ENCODE measurements at regions not wholly inside any gene's neighbourhood (a gene's known extent, or its start where the extent isn't known, plus 50 kb on each side); places are given as distances from the start of the nearest gene placed in this dataset.

- TF ChIP-seq POLR2AphosphoS5 (IDR thresholded peaks at IDR 0.05; ENCODE audit: low read depth) (no peak), EZH2 (IDR thresholded peaks at IDR 0.05; ENCODE audit: low read depth, unreplicated experiment) (no peak), CREB1 (CRISPR knock-in tag; IDR thresholded peaks at IDR 0.05; ENCODE audit: low read depth) (no peak), REST (IDR thresholded peaks at IDR 0.05; ENCODE audit: unreplicated experiment) (no peak)
These were observed 858.7 kb downstream of the TYW1 start (continued) for GRCh38 chr7:67855322-67855721.

GRCh38 chr7:67856046-67856445 lies 859.4 kb downstream of the TYW1 start:
- TF ChIP-seq STAT1 (IDR thresholded peaks at IDR 0.05; ENCODE audit: unreplicated experiment): no peak
- no peak for TF ChIP-seq CREB1 (CRISPR knock-in tag; IDR thresholded peaks at IDR 0.05; ENCODE audit: low read depth)
- no peak for TF ChIP-seq NANOG (IDR thresholded peaks at IDR 0.05; ENCODE audit: borderline replicate concordance)
- no peak for TF ChIP-seq ETS1 (IDR thresholded peaks at IDR 0.05)
- no peak for TF ChIP-seq ZNF331 (CRISPR knock-in tag; IDR thresholded peaks at IDR 0.05; ENCODE audit: low read depth)
- no peak for TF ChIP-seq REST (IDR thresholded peaks at IDR 0.05; ENCODE audit: unreplicated experiment)
- TF ChIP-seq POLR2AphosphoS5 (IDR thresholded peaks at IDR 0.05; ENCODE audit: low read depth): no peak
- no peak for TF ChIP-seq EZH2phosphoT487 (IDR thresholded peaks at IDR 0.05; ENCODE audit: unreplicated experiment)
- TF ChIP-seq CTCF (conservative IDR thresholded peaks at IDR 0.05; ENCODE audit: low read depth in 2 of 2): no peak
- TF ChIP-seq ZNF114 (CRISPR knock-in tag; IDR thresholded peaks at IDR 0.05): no peak
- Mint-ChIP-seq H3K4me1 (no peaks in the 10 kb centered on the region), H3K36me3 (ENCODE audit: low read depth) (peaks cover 53% of the 10 kb centered on the region), H3K4me3 (no peak overlapping the region), H3K27ac (no peak overlapping the region), H3K27me3 (ENCODE audit: insufficient read depth, low read depth, poor library complexity) (peaks cover 1% of the 10 kb centered on the region), H3K9me3 (peaks cover 99% of the 10 kb centered on the region)
- H4K20me1 ChIP-seq (replicated peaks; ENCODE audit: insufficient read depth): no peaks in the 10 kb centered on the region
- no peaks in the 10 kb centered on the region for H3F3A ChIP-seq (replicated peaks; ENCODE audit: low read depth)
- no peak overlapping the region for H3K27ac ChIP-seq (ENCODE audit: low read depth)
- no peak overlapping the region for H3K4me2 ChIP-seq
- ATAC-seq (no peak), DNase-seq (ENCODE audit: low spot score) (no peak)
- no peaks in the 10 kb centered on the region for H3K4me1 ChIP-seq (ENCODE audit: insufficient read depth)
- no peaks in the 10 kb centered on the region; the same call in 1 of the 2 replicates for H3K36me3 ChIP-seq (ENCODE audit: insufficient read depth)
- no peaks in the 10 kb centered on the region for H3K9me2 ChIP-seq (ENCODE audit: insufficient read depth)
- no peak overlapping the region for H2AFZ ChIP-seq
- H3K27me3 ChIP-seq (ENCODE audit: insufficient read depth): no peaks in the 10 kb centered on the region
- H3K79me2 ChIP-seq (replicated peaks; ENCODE audit: insufficient read depth): no peaks in the 10 kb centered on the region
- no peak overlapping the region for H3K4me3 ChIP-seq
